H1 (cell line): ENCODE measurements at regions not wholly inside any gene's neighbourhood (a gene's known extent, or its start where the extent isn't known, plus 50 kb on each side); places are given as distances from the start of the nearest gene placed in this dataset.

Experiments used
- CTCF ChIA-PET: fragments of 300-600 bp; sonication (Branson Sonifier 250); formaldehyde crosslinking; loops from one replicate; lab custom pipeline; 2021; ENCODE audit not compliant: partially characterized antibody; lab: Charles Lee
- POLR2A ChIA-PET: fragments of 300-600 bp; sonication (Branson Sonifier 250); formaldehyde crosslinking; loops from one replicate; lab custom pipeline; 2021; ENCODE audit warnings: inconsistent platforms; ENCODE audit not compliant: partially characterized antibody; lab: Charles Lee
- DNase-seq, 2 experiments: peaks; one replicate each; pipeline versions ENCODE4 v3.0.0 to v3.0.0-alpha.2; 2010 to 2022; ENCODE audit warnings: low spot score in 2 of 2, low read depth in 1 of 2, mixed read lengths in 1 of 2
- FAIRE-seq: peaks from 2 replicates; lab custom pipeline; 2011; peaks lifted over from hg19 to GRCh38; lab: Jason Lieb, UNC
- H2AFZ ChIP-seq: 2 replicates; pipeline ENCODE4 v1.8.1; 2012; ENCODE audit warnings: low read length, inconsistent platforms
- H2AK5ac ChIP-seq: 2 replicates; pipeline ENCODE4 v1.6.1; 2013; ENCODE audit warnings: low read depth, low read length
- H2BK120ac ChIP-seq: replicated peaks from 2 replicates; pipeline ENCODE3; 2013; ENCODE audit warnings: low read depth, low read length, inconsistent platforms
- H2BK12ac ChIP-seq: 2 replicates; pipeline ENCODE4 v1.6.1; 2013; ENCODE audit warnings: low read depth, low read length
- H2BK15ac ChIP-seq: 2 replicates; pipeline ENCODE4 v1.6.1; 2013; ENCODE audit warnings: low read length
- H2BK20ac ChIP-seq: 2 replicates; pipeline ENCODE4 v1.6.1; 2013; ENCODE audit warnings: low read length
- H2BK5ac ChIP-seq: 2 replicates; pipeline ENCODE4 v1.6.1; 2013; ENCODE audit warnings: low read depth, low read length
- H3K14ac ChIP-seq: 2 replicates; pipeline ENCODE4 v1.6.1; 2013; ENCODE audit warnings: inconsistent platforms; ENCODE audit not compliant: insufficient read length
- H3K18ac ChIP-seq: 2 replicates; pipeline ENCODE4 v1.6.1; 2013; ENCODE audit warnings: low read length; ENCODE audit errors: extremely low read depth
- H3K23ac ChIP-seq: 2 replicates; pipeline ENCODE4 v1.6.1; 2013; ENCODE audit warnings: inconsistent platforms; ENCODE audit not compliant: insufficient read length
- H3K23me2 ChIP-seq: 2 replicates; pipeline ENCODE4 v1.6.1; 2013; ENCODE audit warnings: low read depth, low read length
- H3K27ac ChIP-seq: 2 replicates; pipeline ENCODE4 v1.6.1; 2011; ENCODE audit warnings: low read depth, low read length, inconsistent platforms
- H3K27me3 ChIP-seq, 4 experiments: replicated peaks in 1 of 4; 1 replicate in 1 of 4; 2 replicates in 3 of 4; pipeline versions ENCODE4 v1.6.1 to v1.8.1; 2011 to 2013; ENCODE audit warnings: low read length in 3 of 4, mild to moderate bottlenecking in 3 of 4, inconsistent platforms in 2 of 4, mixed read lengths in 2 of 4, moderate library complexity in 1 of 4; ENCODE audit not compliant: control insufficient read depth in 3 of 4, insufficient read depth in 3 of 4; ENCODE audit errors: extremely low read depth in 1 of 4
- H3K36me3 ChIP-seq, 4 experiments: 2 replicates each; pipeline versions ENCODE4 v1.6.1 to v1.8.1; 2011 to 2013; ENCODE audit warnings: mild to moderate bottlenecking in 4 of 4, low read length in 3 of 4, moderate library complexity in 2 of 4, control low read depth in 1 of 4, inconsistent platforms in 1 of 4; ENCODE audit not compliant: insufficient read depth in 4 of 4, control insufficient read depth in 2 of 4
- H3K4ac ChIP-seq: replicated peaks from 2 replicates; pipeline ENCODE3; 2013; ENCODE audit warnings: low read length, low read depth, mixed read lengths, inconsistent platforms; ENCODE audit not compliant: insufficient read length
- H3K4me1 ChIP-seq, 4 experiments: replicated peaks in 1 of 4; 1 replicate in 1 of 4; 2 replicates in 3 of 4; pipeline versions ENCODE4 v1.6.1 to v1.8.1; 2011 to 2013; ENCODE audit warnings: low read length in 3 of 4, inconsistent platforms in 2 of 4, mixed read lengths in 1 of 4; ENCODE audit not compliant: insufficient read depth in 4 of 4, control insufficient read depth in 3 of 4
- H3K4me2 ChIP-seq, 2 experiments: 2 replicates each; pipeline versions ENCODE4 v1.6.1 to v1.8.1; 2011 to 2013; ENCODE audit warnings: low read depth in 2 of 2, low read length in 2 of 2, control low read depth in 1 of 2, inconsistent platforms in 1 of 2, mild to moderate bottlenecking in 1 of 2; ENCODE audit not compliant: insufficient read depth in 1 of 2
- H3K4me3 ChIP-seq, 4 experiments: fragments of 200-600, 300-600 bp in 1 of 4; sonication (generic), shearing (Covaris generic), sonication (Bioruptor Twin) in 1 of 4; 2 replicates each; pipeline versions ENCODE4 v1.5.1 to v1.8.1; 2011 to 2016; ENCODE audit warnings: low read length in 4 of 4, low read depth in 3 of 4, control low read depth in 2 of 4, inconsistent platforms in 2 of 4, mild to moderate bottlenecking in 2 of 4, mixed read lengths in 1 of 4, moderate library complexity in 1 of 4; ENCODE audit not compliant: insufficient read depth in 2 of 4; ENCODE audit errors: extremely low read depth in 1 of 4
- H3K56ac ChIP-seq: replicated peaks from 2 replicates; pipeline ENCODE3; 2013; ENCODE audit warnings: low read depth, mild to moderate bottlenecking, mixed read lengths, low read length, inconsistent platforms; ENCODE audit not compliant: insufficient read length
- H3K79me1 ChIP-seq: 2 replicates; pipeline ENCODE4 v1.6.1; 2013; ENCODE audit warnings: low read depth, low read length, control low read depth
- H3K79me2 ChIP-seq, 2 experiments: 2 replicates each; pipeline versions ENCODE4 v1.6.1 to v1.8.1; 2012 to 2013; ENCODE audit warnings: low read length in 2 of 2, mild to moderate bottlenecking in 2 of 2, inconsistent platforms in 1 of 2; ENCODE audit not compliant: insufficient read depth in 2 of 2, control insufficient read depth in 1 of 2
- H3K9ac ChIP-seq, 4 experiments: replicated peaks in 1 of 4; 1 replicate in 1 of 4; 2 replicates in 3 of 4; pipeline versions ENCODE4 v1.6.1 to v1.8.1; 2011 to 2013; ENCODE audit warnings: low read depth in 3 of 4, low read length in 3 of 4, control low read depth in 2 of 4, mild to moderate bottlenecking in 2 of 4, moderate library complexity in 2 of 4, inconsistent platforms in 1 of 4; ENCODE audit errors: extremely low read depth in 1 of 4
- H3K9me3 ChIP-seq, 2 experiments: 2 replicates each; pipeline versions ENCODE4 v1.6.1 to v1.8.1; 2012 to 2013; ENCODE audit warnings: mild to moderate bottlenecking in 2 of 2, moderate library complexity in 2 of 2, control low read depth in 1 of 2, inconsistent platforms in 1 of 2, low read depth in 1 of 2, low read length in 1 of 2, mixed read lengths in 1 of 2; ENCODE audit not compliant: insufficient read depth in 2 of 2
- H4K20me1 ChIP-seq, 2 experiments: replicated peaks in 1 of 2; 2 replicates each; pipeline versions ENCODE3 to v1.8.1; 2011 to 2013; ENCODE audit warnings: inconsistent platforms in 2 of 2, low read length in 2 of 2, mild to moderate bottlenecking in 1 of 2; ENCODE audit not compliant: insufficient read depth in 2 of 2, control insufficient read depth in 1 of 2
- H4K5ac ChIP-seq: 2 replicates; pipeline ENCODE4 v1.6.1; 2013; ENCODE audit warnings: low read length, low read depth, mixed read lengths, inconsistent platforms; ENCODE audit not compliant: insufficient read length
- H4K8ac ChIP-seq: 2 replicates; pipeline ENCODE4 v1.8.0; 2013; ENCODE audit warnings: mild to moderate bottlenecking, moderate library complexity, low read length, inconsistent platforms; ENCODE audit not compliant: insufficient read depth; ENCODE audit errors: extremely low read depth
- H4K91ac ChIP-seq: replicated peaks from 2 replicates; pipeline ENCODE3; 2013; ENCODE audit warnings: low read length, mixed read lengths, inconsistent platforms; ENCODE audit not compliant: insufficient read length
- BACH1 ChIP-seq: IDR thresholded peaks from 2 replicates; pipeline ENCODE4 v1.6.1; 2012; ENCODE audit warnings: low read length, improper control_type of control experiment
- BRCA1 ChIP-seq: IDR thresholded peaks from 2 replicates; pipeline ENCODE4 v1.6.1; 2012; ENCODE audit warnings: low read depth, low read length, improper control_type of control experiment
- CHD1 ChIP-seq: IDR thresholded peaks from 2 replicates; pipeline ENCODE4 v1.6.1; 2012; ENCODE audit warnings: low read depth, low read length, improper control_type of control experiment
- CHD2 ChIP-seq: IDR thresholded peaks from 2 replicates; pipeline ENCODE4 v1.6.1; 2012; ENCODE audit warnings: low read length, improper control_type of control experiment
- JUN ChIP-seq: IDR thresholded peaks from 2 replicates; pipeline ENCODE4 v1.6.1; 2011; ENCODE audit warnings: low read depth, mild to moderate bottlenecking, improper control_type of control experiment, low read length
- KDM4A ChIP-seq: IDR thresholded peaks from one replicate; pipeline ENCODE4 v1.7.1; 2012; ENCODE audit warnings: low read depth, mild to moderate bottlenecking, moderate library complexity, low read length, inconsistent platforms; ENCODE audit not compliant: severe bottlenecking
- PHF8 ChIP-seq: fragments of 200-600 bp; sonication (generic); conservative IDR thresholded peaks from 2 replicates; pipeline ENCODE4 v1.7.1; 2012; ENCODE audit warnings: low read depth, mild to moderate bottlenecking, inconsistent platforms, low read length, moderate library complexity
- RNF2 ChIP-seq: fragments of 200-900, 300-1000 bp; sonication (generic); IDR thresholded peaks from 2 replicates; pipeline ENCODE4 v1.7.1; 2016; ENCODE audit warnings: borderline replicate concordance, low read depth, mild to moderate bottlenecking, antibody characterized with exemption, low read length; ENCODE audit not compliant: poor library complexity, severe bottlenecking; ENCODE audit errors: missing control alignments
- RXRA ChIP-seq: IDR thresholded peaks from 2 replicates; pipeline ENCODE4 v1.6.1; 2011; ENCODE audit warnings: low read depth, mild to moderate bottlenecking, low read length, moderate library complexity; ENCODE audit not compliant: insufficient read depth
- SIX5 ChIP-seq: IDR thresholded peaks from 2 replicates; pipeline ENCODE4 v1.6.1; 2011; ENCODE audit warnings: mild to moderate bottlenecking, low read depth, low read length
- SRF ChIP-seq: IDR thresholded peaks from 2 replicates; pipeline ENCODE4 v1.6.1; 2011; ENCODE audit warnings: mild to moderate bottlenecking, low read depth, low read length, moderate library complexity
- YY1 ChIP-seq: IDR thresholded peaks from 2 replicates; pipeline ENCODE4 v1.6.1; 2011; ENCODE audit warnings: low read depth, mild to moderate bottlenecking, low read length
- WGBS, 2 experiments: shearing (Covaris generic) in 1 of 2; methylation state at CpG; one replicate each; pipeline versions ENCODE4 v1.1.6 to v1.1.7; 2013 to 2015; ENCODE audit warnings: low lambda C conversion rate in 2 of 2, mixed read lengths in 2 of 2, inconsistent platforms in 1 of 2, low coverage in 1 of 2, missing lambda C conversion rate in 1 of 2; ENCODE audit not compliant: insufficient replicate concordance in 2 of 2, insufficient coverage in 1 of 2, insufficient read length in 1 of 2; ENCODE audit errors: extremely low coverage in 1 of 2, missing lambda C conversion rate in 1 of 2; 5-methylcytosine and 5-hydroxymethylcytosine counted together
- TF ChIP-seq, protein P1 (sequence below): IDR thresholded peaks from 2 replicates; pipeline ENCODE4 v1.6.1; 2011; ENCODE audit warnings: low read depth, mild to moderate bottlenecking, low read length; ENCODE audit not compliant: insufficient read depth

DNA sequence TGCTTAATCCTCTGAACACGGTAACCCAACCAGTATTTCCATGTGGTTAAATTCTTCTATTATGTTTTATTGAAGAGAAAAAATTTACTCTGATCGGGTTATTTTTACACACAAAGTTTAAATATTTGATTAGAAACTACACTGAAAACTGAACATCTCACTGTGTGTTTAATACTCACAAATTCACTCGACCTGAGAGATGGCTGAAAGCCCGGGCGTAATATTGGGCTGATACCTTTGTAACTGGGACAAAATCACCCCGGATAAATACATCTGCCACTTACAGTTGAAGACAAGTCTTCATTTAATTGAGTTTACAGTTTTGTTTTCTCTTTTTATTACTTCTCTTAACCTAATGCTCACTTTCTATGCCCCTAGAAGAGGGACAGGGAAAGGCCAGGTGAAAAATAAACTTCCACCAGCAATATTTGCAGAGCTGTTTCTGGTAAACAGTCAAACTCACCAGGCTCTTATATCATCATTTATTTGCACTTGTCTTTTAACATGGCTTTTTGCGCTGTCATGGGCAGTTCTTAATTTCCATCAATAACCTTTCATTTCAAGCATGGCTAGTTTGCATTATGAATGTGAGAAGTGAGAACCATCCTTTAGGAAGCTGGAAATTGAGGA lies 145.6 kb upstream of the TMCO5A start:
- Histone ChIP-seq H2BK20ac (no peak overlapping the region), H3K4me3 (no peak overlapping the region), H4K91ac (no peak overlapping the region), H3K23ac (no peak overlapping the region), H3K4ac (no peak overlapping the region), H3K56ac (no peak overlapping the region), H2BK15ac (no peak overlapping the region), H3K79me2 (no peaks in the 10 kb centered on the region), H2BK120ac (no peak overlapping the region), H2AFZ (no peak overlapping the region), H3K9ac (no peak overlapping the region), H2BK12ac (no peak overlapping the region), H3K23me2 (no peaks in the 10 kb centered on the region), H3K36me3 (no peaks in the 10 kb centered on the region), H3K14ac (no peak overlapping the region), H3K27ac (no peak overlapping the region), H4K5ac (no peak overlapping the region), H3K18ac (no peak overlapping the region), H3K4me1 (no peaks in the 10 kb centered on the region), H3K27me3 (no peaks in the 10 kb centered on the region), H4K8ac (no peak overlapping the region), H3K79me1 (no peaks in the 10 kb centered on the region), H2AK5ac (no peak overlapping the region), H3K9me3 (no peaks in the 10 kb centered on the region; a peak in 1 of 4 replicates), H2BK5ac (no peak overlapping the region), H3K4me2 (no peak overlapping the region), H4K20me1 (no peaks in the 10 kb centered on the region)
- no peak for FAIRE-seq
- CTCF ChIA-PET = no interaction called here
- POLR2A ChIA-PET = no interaction called here
- WGBS, 2 experiments = 93% methylated on average over 7 of the region's 7 CpGs; no CpG with 5 or more reads in 1 of the 2 experiments
- no peak for DNase-seq
- no peak for TF ChIP-seq PHF8
- no peak for TF ChIP-seq RNF2
- no peak for TF ChIP-seq BACH1
- TF ChIP-seq, protein P1, sequence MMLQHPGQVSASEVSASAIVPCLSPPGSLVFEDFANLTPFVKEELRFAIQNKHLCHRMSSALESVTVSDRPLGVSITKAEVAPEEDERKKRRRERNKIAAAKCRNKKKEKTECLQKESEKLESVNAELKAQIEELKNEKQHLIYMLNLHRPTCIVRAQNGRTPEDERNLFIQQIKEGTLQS = no peak
- TF ChIP-seq BRCA1 = no peak
- no peak for TF ChIP-seq CHD2
- TF ChIP-seq JUN = no peak
- no peak for TF ChIP-seq KDM4A
- TF ChIP-seq RXRA = no peak
- TF ChIP-seq SIX5 = no peak
- TF ChIP-seq CHD1 = no peak
- TF ChIP-seq YY1 = no peak
- no peak for TF ChIP-seq SRF
